RWPE1 (cell line): ENCODE measurements at regions not wholly inside any gene's neighbourhood (a gene's known extent, or its start where the extent isn't known, plus 50 kb on each side); places are given as distances from the start of the nearest gene placed in this dataset.

Experiments used
- CTCF ChIA-PET: fragments of 350-600 bp; sonication (Branson Sonifier 250); formaldehyde crosslinking; extraction: SDS; loops from one replicate; lab custom pipeline; 2021; lab: Yijun Ruan, JAX
- POLR2A ChIA-PET: fragments of 400-600 bp; formaldehyde crosslinking; extraction: SDS; loops from one replicate; lab custom pipeline; 2020; ENCODE audit warnings: antibody characterized with exemption; ENCODE audit not compliant: low non-redundant PET; lab: Yijun Ruan, JAX
- DNase-seq: peaks from one replicate; pipeline ENCODE4 v3.0.0; 2012; ENCODE audit warnings: low spot score
- H3K27ac ChIP-seq: fragments of 450-650 bp; 2 replicates; pipeline ENCODE4 v1.5.1; 2017
- TF ChIP-seq, protein P1 (sequence below): fragments of 450-650 bp; conservative IDR thresholded peaks from 2 replicates; pipeline ENCODE4 v1.5.1; 2017; ENCODE audit warnings: low read depth, mild to moderate bottlenecking

DNA sequence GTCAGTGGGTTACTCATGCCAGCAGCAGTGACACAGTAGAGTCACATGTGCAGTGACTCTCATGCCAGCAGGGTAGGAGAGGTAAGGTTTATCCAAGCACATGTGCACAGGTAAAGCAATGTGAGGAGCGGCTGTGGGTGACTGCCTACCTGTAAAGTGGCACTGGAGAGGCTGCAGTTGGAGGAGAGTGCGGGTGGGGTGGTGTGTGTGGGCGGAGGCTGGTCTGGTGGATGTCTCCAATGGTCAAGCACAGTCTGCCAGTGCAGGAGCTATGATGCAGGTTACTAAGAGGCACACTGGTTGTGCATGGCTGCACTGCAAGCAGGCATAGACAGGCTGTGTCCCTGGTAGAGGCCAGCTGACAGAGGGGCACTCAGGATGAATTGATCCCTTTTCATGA, 588.2 kb upstream of the FTMT start:
- CTCF ChIA-PET = no interaction called here
- DNase-seq = no peak
- no peak overlapping the region for H3K27ac ChIP-seq
- TF ChIP-seq, protein P1, sequence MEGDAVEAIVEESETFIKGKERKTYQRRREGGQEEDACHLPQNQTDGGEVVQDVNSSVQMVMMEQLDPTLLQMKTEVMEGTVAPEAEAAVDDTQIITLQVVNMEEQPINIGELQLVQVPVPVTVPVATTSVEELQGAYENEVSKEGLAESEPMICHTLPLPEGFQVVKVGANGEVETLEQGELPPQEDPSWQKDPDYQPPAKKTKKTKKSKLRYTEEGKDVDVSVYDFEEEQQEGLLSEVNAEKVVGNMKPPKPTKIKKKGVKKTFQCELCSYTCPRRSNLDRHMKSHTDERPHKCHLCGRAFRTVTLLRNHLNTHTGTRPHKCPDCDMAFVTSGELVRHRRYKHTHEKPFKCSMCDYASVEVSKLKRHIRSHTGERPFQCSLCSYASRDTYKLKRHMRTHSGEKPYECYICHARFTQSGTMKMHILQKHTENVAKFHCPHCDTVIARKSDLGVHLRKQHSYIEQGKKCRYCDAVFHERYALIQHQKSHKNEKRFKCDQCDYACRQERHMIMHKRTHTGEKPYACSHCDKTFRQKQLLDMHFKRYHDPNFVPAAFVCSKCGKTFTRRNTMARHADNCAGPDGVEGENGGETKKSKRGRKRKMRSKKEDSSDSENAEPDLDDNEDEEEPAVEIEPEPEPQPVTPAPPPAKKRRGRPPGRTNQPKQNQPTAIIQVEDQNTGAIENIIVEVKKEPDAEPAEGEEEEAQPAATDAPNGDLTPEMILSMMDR = no peak
- POLR2A ChIA-PET = no interaction called here

DNA sequence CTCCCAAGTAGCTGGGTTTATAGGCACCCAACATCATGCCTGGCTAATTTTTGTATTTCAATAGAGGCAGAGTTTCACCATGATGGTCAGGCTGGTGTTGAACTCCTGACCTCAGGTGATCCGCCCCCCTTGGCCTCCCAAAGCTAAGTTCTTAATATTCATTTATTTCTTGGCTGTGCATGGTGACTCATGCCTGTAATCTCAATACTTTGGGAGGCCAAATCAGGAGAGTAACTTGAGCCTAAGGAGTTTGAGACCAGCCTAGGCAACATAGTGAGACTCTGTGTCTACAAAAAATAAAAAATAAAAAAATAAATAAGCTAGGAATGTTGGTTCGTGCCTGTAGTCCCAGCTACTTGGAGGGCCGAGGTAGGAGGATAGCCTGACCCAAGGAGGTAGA, 587.1 kb upstream of the FTMT start:
- no peak overlapping the region for H3K27ac ChIP-seq
- ChIA-PET CTCF (interaction anchor here (0.6 to 0.9 kb wide), 3 partner anchors 139 to 1771 kb away, joined by 3 to 4 read pairs (median 4); no protein-coding TSS in a partner anchor), POLR2A (no interaction called here)
- TF ChIP-seq, protein P1 = no peak
- no peak for DNase-seq

DNA sequence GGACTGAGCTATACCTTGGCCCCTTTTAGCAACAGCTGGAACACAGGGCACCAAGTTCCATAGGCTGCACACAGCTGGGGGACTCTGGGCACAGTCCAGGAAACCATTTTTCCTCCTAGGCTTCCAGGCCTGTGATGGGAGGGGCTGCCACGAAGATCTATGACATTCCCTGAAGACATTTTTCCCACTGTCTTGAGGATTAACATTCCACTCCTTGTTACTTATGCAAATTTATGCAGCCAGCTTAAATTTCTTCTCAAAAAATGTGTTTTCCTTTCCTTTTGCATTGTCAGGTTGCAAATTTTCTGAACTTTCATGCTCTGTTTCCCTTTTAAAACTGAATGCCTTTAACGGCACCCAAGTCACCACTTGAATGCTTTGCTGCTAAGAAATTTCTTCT, 580.1 kb upstream of the FTMT start:
- CTCF ChIA-PET = no interaction called here

DNA sequence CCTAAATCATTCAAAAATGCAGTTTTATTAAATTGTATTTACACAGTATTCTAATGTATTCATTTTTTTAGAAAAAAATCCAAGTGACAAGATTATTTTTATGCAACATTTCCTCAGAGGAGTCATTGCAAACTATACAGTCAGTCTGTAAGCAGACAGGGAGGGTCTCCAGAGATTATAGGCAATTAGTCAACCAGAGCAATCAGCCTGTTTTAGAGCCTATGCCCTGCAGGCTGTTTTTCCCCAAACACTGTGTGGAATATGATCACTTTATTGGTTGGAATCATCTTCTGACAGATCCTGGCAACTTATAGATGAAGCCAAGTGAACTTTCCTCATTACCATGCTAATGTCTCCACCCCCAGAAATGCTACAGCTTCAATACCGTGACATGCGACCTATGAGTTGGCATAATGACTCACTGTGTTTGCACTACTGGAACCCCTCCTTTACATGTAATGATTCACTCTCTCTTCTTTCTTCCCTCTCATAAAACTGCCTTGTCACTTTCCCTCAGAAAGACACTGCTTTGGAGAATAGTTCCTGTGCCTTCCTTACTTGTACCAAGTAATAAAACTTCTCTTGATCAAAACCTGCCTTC, 577.7 kb upstream of the FTMT start:
- peak; percentile 84 for DNase-seq
- no peak overlapping the region for H3K27ac ChIP-seq

More for the DNA sequence above, 580.1 kb upstream of the FTMT start:
- TF ChIP-seq, protein P1 = no peak
- POLR2A ChIA-PET = no interaction called here
- DNase-seq = no peak
- no peak overlapping the region for H3K27ac ChIP-seq

DNA sequence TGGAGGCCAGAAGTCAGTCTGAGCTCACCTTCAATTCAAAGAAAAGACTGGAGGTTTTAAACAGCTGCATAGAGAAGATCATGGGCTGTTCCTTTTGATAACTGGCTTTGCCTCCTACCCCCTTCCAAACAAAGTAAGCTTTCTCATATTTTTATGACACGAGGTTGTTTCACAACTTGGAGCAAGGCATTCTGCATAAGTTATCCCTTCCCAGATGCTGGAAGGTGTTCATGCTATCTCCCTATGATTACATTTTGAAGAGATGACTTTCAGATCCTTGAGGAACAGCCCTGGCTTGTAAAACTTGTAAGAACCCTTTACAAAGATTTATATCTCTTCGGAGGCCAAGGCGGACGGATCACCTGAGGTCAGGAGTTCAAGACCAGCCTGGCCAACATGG, 571.9 kb upstream of the FTMT start:
- POLR2A ChIA-PET = no interaction called here
- TF ChIP-seq, protein P1 = no peak
- CTCF ChIA-PET = interaction anchor here (0.8 kb wide), 1 partner anchor 27 kb away, joined by 5 read pairs; no protein-coding TSS in a partner anchor
- H3K27ac ChIP-seq = no peak overlapping the region
- DNase-seq = no peak

More for the DNA sequence above, 577.7 kb upstream of the FTMT start:
- TF ChIP-seq, protein P1 = no peak
- ChIA-PET POLR2A (no interaction called here), CTCF (no interaction called here)

DNA sequence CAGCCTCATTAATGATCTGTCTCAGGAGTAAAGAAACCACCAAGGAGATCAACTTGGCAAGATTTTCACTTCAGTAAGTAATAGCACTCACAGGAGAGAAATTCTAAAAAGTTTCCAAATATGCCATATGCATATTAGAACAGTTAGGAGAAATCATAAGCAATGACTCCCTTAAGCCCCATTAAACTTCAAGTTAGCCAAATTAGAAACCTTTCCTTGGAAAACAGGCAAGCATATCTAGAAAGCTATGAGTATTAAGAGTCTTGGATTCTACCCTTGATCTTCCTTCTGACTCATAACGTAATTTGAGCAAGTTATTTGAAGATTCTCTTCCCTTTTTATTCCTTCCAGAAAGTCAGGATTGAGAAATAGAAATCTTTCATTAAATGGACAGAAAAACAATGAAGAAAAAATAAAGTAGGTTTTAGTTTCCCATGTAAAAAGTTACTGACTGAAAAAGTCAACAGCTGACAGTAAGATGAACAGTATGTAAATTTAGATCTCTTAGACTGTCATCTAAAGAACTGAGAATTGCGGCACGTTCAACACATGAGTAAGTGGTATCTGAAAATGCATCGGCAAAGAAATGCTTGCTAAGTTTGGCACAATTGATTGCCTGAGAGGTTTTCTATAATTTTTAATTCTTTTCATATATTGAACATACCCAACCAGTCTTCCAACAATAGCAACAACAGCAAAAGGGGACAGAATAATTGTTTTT, 565.7 kb upstream of the FTMT start:
- H3K27ac ChIP-seq = no peak overlapping the region
- TF ChIP-seq, protein P1 = no peak
- no peak for DNase-seq
- ChIA-PET POLR2A (no interaction called here), CTCF (no interaction called here)
